DOHH2 (cell line): ENCODE measurements at regions not wholly inside any gene's neighbourhood (a gene's known extent, or its start where the extent isn't known, plus 50 kb on each side); places are given as distances from the start of the nearest gene placed in this dataset.

Experiments
- EZH2phosphoT487 ChIP-seq: fragments of 200-600 bp; sonication (generic); IDR thresholded peaks from 2 replicates; pipeline ENCODE4 v1.6.1; 2017; ENCODE audit warnings: borderline replicate concordance, mild to moderate bottlenecking, antibody characterized with exemption, low read length, moderate library complexity, mixed read lengths
- TF ChIP-seq, protein P1 (sequence below): fragments of 200-600 bp; sonication (generic); IDR thresholded peaks from one replicate; pipeline ENCODE4 v1.5.1; 2014; ENCODE audit warnings: antibody characterized with exemption, mild to moderate bottlenecking, low read depth, low read length; ENCODE audit not compliant: poor library complexity, severe bottlenecking

DNA sequence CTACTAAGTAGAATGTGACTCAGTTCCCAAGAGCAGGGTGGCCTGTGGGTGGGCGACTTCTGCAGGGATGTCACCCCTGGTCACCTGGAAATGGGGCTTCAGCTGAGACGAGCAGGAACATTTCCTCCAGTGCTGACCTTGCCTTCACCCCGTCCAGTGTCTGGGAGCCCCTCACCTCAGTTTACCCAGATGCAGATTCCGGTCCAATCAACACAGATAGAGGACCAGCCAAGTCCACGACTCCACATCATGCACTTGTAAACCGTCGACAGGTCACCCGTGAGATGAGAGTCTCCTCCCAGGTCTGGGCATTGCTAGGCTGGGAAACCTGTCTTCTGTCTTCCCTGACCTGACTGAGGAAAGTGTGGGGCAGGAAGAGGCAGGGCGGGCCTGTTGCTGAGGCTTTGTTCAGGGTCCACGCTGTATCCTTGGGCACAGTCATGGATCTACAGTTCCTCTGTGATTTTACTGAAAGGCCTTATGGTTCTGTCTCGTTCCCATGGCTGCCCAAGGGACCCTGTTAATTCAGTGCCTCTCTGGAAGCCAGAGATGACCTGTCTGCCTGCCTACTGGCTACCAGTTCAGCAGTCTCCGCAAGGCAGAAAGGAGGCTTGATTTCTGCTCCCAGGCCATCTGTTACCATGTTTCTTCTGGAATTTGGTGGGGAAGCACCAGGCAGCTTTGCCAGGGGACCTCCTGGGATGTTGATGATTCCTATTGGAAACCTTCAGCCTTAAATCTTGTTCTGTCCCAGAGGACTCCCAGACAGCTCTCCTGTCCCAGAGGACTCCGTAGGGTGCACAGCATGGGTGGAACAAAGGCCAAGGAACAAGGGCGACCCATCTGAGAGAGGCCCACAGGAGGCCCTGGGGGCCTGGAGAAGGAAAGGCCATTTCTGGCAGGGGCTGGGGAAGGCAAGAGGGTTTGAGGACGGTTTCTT is 288.5 kb upstream of the RTL1 start:
- TF ChIP-seq, protein P1, sequence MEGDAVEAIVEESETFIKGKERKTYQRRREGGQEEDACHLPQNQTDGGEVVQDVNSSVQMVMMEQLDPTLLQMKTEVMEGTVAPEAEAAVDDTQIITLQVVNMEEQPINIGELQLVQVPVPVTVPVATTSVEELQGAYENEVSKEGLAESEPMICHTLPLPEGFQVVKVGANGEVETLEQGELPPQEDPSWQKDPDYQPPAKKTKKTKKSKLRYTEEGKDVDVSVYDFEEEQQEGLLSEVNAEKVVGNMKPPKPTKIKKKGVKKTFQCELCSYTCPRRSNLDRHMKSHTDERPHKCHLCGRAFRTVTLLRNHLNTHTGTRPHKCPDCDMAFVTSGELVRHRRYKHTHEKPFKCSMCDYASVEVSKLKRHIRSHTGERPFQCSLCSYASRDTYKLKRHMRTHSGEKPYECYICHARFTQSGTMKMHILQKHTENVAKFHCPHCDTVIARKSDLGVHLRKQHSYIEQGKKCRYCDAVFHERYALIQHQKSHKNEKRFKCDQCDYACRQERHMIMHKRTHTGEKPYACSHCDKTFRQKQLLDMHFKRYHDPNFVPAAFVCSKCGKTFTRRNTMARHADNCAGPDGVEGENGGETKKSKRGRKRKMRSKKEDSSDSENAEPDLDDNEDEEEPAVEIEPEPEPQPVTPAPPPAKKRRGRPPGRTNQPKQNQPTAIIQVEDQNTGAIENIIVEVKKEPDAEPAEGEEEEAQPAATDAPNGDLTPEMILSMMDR: no peak
- no peak for TF ChIP-seq EZH2phosphoT487
